Adipocyte (in vitro differentiated cells): ENCODE measurements at regions not wholly inside any gene's neighbourhood (a gene's known extent, or its start where the extent isn't known, plus 50 kb on each side); places are given as distances from the start of the nearest gene placed in this dataset.
"Not testable (repeated sequence)": the region's sequence is repeated elsewhere in the genome, so short reads cannot be mapped to it uniquely, and the experiment has no call there.

ENCODE experiments used
- DNase-seq: peaks from one replicate; pipeline ENCODE4 v3.0.0-alpha.2; 2015; ENCODE audit warnings: low read depth
- H3K27me3 ChIP-seq: replicated peaks from 2 replicates; pipeline ENCODE4 v1.7.0; 2013; ENCODE audit warnings: mild to moderate bottlenecking, low read length, moderate library complexity; ENCODE audit not compliant: control insufficient read depth, insufficient read depth
- H3K36me3 ChIP-seq: 2 replicates; pipeline ENCODE4 v1.7.0; 2013; ENCODE audit warnings: low read length, mild to moderate bottlenecking, moderate library complexity; ENCODE audit not compliant: control insufficient read depth, insufficient read depth, severe bottlenecking
- H3K4me1 ChIP-seq: 2 replicates; pipeline ENCODE4 v1.7.0; 2013; ENCODE audit warnings: mild to moderate bottlenecking, low read length, moderate library complexity; ENCODE audit not compliant: control insufficient read depth, insufficient read depth
- H3K4me3 ChIP-seq: 2 replicates; pipeline ENCODE4 v1.7.0; 2013; ENCODE audit warnings: mild to moderate bottlenecking, low read length, moderate library complexity
- H3K9ac ChIP-seq: 2 replicates; pipeline ENCODE4 v1.7.0; 2013; ENCODE audit warnings: mild to moderate bottlenecking, low read length, moderate library complexity
- H3K9me3 ChIP-seq: 2 replicates; pipeline ENCODE4 v1.7.0; 2013; ENCODE audit warnings: mild to moderate bottlenecking, low read length, moderate library complexity; ENCODE audit not compliant: control insufficient read depth

DNA sequence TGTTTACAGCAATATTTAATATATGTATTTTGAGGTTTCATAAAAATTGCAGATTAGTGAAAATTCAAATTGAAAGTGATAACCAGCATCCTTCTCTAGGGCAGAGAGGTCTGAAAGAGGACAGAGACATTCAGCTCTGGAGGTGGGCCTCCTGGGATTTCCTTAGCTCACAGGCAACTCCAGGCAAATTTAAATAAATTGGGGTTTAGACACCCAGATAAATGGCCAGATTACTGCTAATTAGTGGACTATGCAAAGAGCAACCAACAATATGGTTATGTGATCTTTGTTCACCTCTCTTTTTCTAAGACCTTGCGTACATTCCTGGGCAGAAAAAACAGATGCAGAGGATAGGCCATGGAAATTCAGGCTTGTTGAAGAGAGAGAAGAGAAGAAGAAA is 1282.8 kb upstream of the ACVR2A start:
- no peaks in the 10 kb centered on the region for H3K9me3 ChIP-seq
- no peak for DNase-seq
- no peaks in the 10 kb centered on the region for H3K4me1 ChIP-seq
- no peaks in the 10 kb centered on the region for H3K36me3 ChIP-seq
- no peaks in the 10 kb centered on the region for H3K27me3 ChIP-seq
- no peak overlapping the region for H3K4me3 ChIP-seq
- H3K9ac ChIP-seq: no peak overlapping the region

DNA sequence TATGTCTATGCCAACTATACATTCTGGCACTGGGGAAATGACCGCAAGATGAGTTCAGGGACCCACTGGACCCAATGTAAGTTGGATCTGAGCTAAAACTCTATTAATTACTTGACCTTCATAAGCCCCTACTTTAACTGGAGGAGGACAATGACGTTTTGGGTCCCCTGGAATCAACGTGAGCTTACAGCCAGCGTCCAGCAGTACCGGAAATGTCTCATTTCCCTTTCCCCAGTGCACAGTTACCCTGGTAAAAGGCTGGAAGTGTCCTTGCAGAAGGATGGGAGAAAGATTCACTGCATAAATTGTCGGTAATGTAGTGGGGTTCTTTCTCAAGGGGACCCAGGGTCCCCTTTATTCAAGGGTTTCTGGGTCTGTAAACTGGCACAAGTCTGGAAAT is 1297.6 kb upstream of the ACVR2A start:
- no peaks in the 10 kb centered on the region for H3K9me3 ChIP-seq
- H3K4me3 ChIP-seq: no peak overlapping the region
- H3K27me3 ChIP-seq: no peaks in the 10 kb centered on the region
- H3K36me3 ChIP-seq: no peaks in the 10 kb centered on the region
- DNase-seq: no peak
- no peaks in the 10 kb centered on the region for H3K4me1 ChIP-seq
- no peak overlapping the region for H3K9ac ChIP-seq

DNA sequence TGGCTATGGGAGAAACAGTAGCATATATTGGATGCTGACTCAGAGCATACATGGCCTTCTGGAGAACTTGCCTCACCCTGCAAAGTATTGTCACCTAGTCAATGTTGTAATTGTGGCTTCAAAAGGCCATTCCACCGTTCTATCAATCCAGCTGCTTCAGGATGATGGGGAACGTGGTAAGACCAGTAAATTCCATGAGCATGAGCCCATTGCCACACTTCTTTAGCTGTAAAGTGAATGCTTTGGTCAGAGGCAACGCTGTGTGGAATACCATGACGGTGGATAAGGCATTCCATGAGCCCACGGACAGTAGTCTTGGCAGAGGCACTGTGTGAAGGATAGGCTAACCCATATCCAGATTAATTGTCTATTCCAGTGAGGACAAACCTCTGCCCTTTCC is 1300.1 kb upstream of the ACVR2A start:
- no peaks in the 10 kb centered on the region for H3K4me1 ChIP-seq
- no peaks in the 10 kb centered on the region for H3K27me3 ChIP-seq
- no peaks in the 10 kb centered on the region for H3K36me3 ChIP-seq
- H3K9me3 ChIP-seq: no peaks in the 10 kb centered on the region
- H3K4me3 ChIP-seq: no peak overlapping the region
- no peak for DNase-seq
- no peak overlapping the region for H3K9ac ChIP-seq

DNA sequence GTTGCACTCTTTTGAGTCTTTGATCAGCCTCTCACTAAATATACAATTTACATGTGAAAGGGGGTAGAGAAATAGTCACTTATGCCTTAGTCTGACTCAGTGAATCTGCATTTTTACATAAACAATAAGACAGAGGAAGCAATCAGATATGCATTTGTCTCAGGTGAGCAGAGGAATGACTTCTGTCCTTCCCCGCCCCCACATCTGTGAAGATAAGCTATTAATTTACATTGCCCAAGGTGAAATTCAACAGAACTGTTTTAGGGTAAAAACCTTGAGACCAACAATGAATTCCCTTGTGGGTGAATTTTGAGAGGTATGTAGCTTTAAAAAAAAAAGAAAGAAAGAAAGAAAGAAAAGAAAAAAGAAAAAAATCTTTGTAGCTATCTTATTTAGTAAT is 1302.9 kb upstream of the ACVR2A start:
- Histone ChIP-seq H3K27me3 (no peaks in the 10 kb centered on the region), H3K4me3 (no peak overlapping the region), H3K9me3 (no peaks in the 10 kb centered on the region), H3K9ac (no peak overlapping the region), H3K36me3 (no peaks in the 10 kb centered on the region), H3K4me1 (no peaks in the 10 kb centered on the region)
- DNase-seq: no peak

DNA sequence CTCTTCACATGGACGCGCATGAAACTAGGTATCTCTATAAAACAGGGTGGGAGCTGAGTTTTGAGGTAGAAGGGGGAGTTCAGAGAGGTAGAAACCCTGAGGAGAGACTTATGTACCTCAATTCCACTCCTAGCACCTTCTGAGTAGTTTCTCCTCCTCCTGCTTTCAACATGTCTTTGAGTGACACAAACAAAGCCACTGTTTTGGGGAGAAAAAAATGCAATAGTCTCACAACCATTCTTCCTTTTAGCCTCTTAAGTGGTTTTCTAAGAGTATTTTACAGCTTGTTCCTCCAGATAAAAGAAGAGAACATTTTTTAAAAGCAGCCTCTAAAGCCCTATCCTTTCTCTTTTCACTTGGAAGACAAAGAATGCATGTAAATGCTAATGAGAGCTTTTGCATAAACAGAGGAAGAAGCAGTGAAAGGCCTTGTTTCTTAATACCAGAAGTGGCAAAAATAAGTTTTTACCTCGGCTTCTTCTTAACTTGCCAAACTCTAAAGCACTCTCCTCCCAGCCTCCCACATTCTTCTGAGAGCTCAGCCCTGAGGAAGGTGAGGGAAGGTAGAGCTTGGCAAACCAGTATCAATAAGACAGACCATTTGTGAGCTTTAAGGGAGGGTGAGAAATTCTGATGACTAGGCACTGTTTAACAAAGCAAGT is 1304.4 kb upstream of the ACVR2A start:
- Histone ChIP-seq H3K4me3 (no peak overlapping the region), H3K9me3 (no peaks in the 10 kb centered on the region), H3K4me1 (no peaks in the 10 kb centered on the region), H3K9ac (no peak overlapping the region), H3K27me3 (no peaks in the 10 kb centered on the region), H3K36me3 (no peaks in the 10 kb centered on the region)
- DNase-seq: no peak

DNA sequence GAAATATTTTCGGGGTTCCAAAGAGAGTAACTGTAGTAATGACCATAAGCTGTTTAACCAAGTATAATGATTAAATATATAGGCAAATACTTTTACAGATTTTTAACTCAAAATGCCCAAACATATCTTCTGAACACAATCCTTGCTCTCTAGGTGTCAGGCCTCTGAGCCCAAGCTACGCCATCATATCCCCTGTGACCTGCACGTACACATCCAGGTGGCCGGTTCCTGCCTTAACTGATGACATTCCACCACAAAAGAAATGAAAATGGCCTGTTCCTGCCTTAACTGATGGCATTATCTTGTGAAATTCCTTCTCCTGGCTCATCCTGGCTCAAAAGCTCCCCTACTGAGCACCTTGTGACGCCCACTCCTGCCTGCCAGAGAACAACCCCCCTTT is 1305.1 kb upstream of the ACVR2A start:
- not testable (repeated sequence) for H3K36me3 ChIP-seq, DNase-seq, H3K27me3 ChIP-seq, H3K4me1 ChIP-seq, H3K4me3 ChIP-seq, H3K9me3 ChIP-seq, H3K9ac ChIP-seq

DNA sequence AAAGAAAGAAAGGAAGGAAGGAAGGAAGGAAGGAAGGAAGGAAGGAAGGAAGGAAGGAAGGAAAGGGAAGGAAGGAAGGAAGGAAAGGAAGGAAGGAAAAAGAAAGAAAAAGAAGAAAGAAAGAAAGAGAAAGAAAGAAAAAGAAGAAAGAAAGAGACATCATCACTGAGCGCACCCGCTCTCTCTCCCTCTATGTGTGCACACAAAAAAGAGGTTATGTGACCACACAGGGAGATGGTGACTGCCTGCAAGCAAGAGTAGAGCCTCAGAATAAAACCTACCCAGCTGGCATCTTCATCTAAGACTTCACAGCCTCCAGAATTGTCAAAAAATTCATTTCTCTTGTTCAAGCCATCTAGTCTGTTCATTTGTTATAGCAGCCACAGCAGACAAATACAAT is 1307.4 kb upstream of the ACVR2A start:
- no peaks in the 10 kb centered on the region for H3K4me1 ChIP-seq
- no peak overlapping the region for H3K4me3 ChIP-seq
- no peaks in the 10 kb centered on the region for H3K36me3 ChIP-seq
- H3K27me3 ChIP-seq: no peaks in the 10 kb centered on the region
- no peak for DNase-seq
- no peak overlapping the region for H3K9ac ChIP-seq
- H3K9me3 ChIP-seq: no peaks in the 10 kb centered on the region

DNA sequence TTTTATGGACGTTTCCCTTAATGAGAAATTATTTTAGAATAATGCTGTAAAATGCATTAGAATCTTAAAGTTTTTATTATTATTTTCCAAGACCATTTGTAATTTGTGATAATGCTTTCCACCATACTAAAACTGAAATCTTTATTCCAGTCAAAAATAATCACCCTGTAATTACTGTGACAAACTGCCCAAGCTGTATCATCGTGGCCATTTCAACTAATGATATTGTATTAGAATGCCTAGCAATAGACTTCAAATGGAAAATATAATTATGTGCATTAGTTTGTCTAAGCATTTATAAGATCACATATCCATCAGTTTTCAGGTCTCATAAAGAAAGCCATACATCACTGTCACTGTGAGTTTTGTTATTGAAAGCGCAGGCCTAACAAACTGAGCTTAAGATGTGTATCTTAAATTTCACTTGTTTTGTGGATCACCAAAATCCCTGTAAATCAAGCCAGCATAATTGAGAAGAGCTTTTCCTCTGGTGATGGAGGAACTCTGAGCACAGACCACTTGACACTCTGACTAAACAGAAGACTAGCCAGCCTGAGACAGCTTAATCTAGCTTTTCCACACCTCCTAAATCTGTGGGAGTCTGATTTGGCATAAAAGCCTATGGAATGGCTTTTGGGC is 1312.2 kb upstream of the ACVR2A start:
- no peaks in the 10 kb centered on the region for H3K9me3 ChIP-seq

DNA sequence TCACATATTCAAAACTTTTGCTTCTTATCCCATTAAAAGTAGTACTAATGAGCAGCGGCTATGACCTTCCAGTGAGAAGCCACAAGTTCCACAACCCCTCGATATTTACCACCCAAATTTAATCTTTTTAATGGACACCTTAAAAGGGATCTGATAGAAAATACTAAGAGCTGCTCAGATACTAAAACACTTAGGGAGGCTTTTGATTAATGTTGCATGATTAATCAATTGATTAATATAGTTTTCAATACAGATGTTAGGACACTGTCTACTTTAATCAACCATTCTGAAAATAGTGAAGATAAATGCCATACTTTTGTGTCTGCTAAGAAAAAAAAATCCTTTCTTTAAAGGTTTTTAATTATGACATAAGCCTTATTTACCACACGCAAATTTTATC is 1312.8 kb upstream of the ACVR2A start:
- Histone ChIP-seq H3K27me3 (no peaks in the 10 kb centered on the region), H3K9ac (no peak overlapping the region), H3K4me3 (no peak overlapping the region), H3K4me1 (no peaks in the 10 kb centered on the region), H3K9me3 (no peaks in the 10 kb centered on the region), H3K36me3 (no peaks in the 10 kb centered on the region)
- DNase-seq: no peak

More for the DNA sequence above, 1312.2 kb upstream of the ACVR2A start:
- Histone ChIP-seq H3K36me3 (no peaks in the 10 kb centered on the region), H3K4me3 (no peak overlapping the region), H3K27me3 (no peaks in the 10 kb centered on the region), H3K4me1 (no peaks in the 10 kb centered on the region), H3K9ac (no peak overlapping the region)
- DNase-seq: no peak

DNA sequence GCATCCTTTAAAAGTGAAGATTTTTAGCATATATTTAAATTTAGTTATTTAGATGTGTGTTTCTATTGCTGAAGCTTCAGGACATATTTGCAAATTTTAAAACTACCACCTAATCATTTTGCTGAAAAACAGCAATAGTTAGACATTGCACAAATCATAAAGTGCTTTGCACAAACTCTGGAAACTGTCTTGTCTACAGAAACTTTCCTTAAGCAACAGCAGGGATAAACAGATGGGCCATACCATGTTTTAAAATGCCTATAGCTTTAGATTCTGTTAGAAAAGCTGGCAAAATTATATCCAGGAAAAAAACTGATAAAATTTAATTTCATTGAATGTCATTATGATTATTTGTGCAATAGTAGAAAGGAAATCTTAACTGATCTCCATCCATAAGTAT is 1313.9 kb upstream of the ACVR2A start:
- H3K27me3 ChIP-seq: no peaks in the 10 kb centered on the region
- H3K36me3 ChIP-seq: no peaks in the 10 kb centered on the region
- no peak overlapping the region for H3K9ac ChIP-seq
- no peak for DNase-seq
- H3K4me3 ChIP-seq: no peak overlapping the region
- H3K9me3 ChIP-seq: no peaks in the 10 kb centered on the region
- no peaks in the 10 kb centered on the region for H3K4me1 ChIP-seq

DNA sequence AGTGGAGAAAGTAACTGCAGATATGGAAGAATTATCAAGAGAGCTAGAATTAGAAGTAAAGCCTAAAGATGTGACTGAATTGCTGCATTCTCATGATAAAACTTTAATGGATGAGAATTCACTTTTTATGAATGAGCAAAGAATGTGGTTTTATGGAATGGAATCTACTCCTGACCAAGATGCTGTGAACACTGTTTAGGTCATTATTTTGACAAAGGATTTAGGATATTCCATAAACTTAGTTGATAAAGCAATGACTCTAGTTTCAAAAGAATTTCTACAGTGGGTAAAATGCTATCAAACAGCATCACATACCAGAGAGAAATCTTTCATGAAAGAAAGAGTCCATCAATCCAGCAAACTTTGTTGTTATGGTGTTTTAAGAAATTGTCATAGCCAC is 1317.7 kb upstream of the ACVR2A start:
- Histone ChIP-seq H3K9ac (no peak overlapping the region), H3K4me1 (no peaks in the 10 kb centered on the region), H3K4me3 (no peak overlapping the region), H3K36me3 (no peaks in the 10 kb centered on the region), H3K9me3 (no peaks in the 10 kb centered on the region), H3K27me3 (no peaks in the 10 kb centered on the region)
- no peak for DNase-seq

DNA sequence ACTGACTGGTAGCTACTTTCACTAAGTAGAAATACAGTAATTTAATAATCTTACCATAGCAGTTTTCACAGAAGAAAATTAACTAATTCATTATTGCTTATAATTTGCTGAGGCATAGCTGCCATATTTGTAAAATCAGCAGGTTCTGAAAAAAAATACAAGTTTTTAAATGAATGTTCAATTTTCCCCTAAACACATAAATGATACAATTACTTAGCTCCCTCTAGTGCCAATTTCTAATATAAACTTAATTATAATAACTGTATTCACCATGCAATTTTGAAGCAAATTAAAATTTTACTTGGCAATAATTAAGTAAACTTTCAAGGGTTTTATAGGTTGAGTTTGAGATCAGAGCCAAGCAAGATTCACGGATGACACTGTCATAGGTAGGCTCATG is 1321.6 kb upstream of the ACVR2A start:
- no peaks in the 10 kb centered on the region for H3K36me3 ChIP-seq

More for the DNA sequence above, 1321.6 kb upstream of the ACVR2A start:
- Histone ChIP-seq H3K4me1 (no peaks in the 10 kb centered on the region), H3K4me3 (no peak overlapping the region), H3K9me3 (no peaks in the 10 kb centered on the region), H3K9ac (no peak overlapping the region), H3K27me3 (no peaks in the 10 kb centered on the region)
- DNase-seq: peak; percentile 68
